OCI-LY1 (cell line): ENCODE measurements at regions not wholly inside any gene's neighbourhood (a gene's known extent, or its start where the extent isn't known, plus 50 kb on each side); places are given as distances from the start of the nearest gene placed in this dataset.

Source experiments
- H2AFZ ChIP-seq: fragments of 200-600 bp; sonication (generic), shearing (Covaris generic); 2 replicates; pipeline ENCODE4 v1.6.0; 2014; ENCODE audit warnings: antibody characterized with exemption, mild to moderate bottlenecking, low read length
- H3F3A ChIP-seq: fragments of 200-600 bp; sonication (generic), shearing (Covaris generic); 2 replicates; pipeline ENCODE4 v1.6.0; 2014; ENCODE audit warnings: mild to moderate bottlenecking, antibody characterized with exemption, low read length, moderate library complexity; ENCODE audit not compliant: insufficient read depth
- H3K27ac ChIP-seq: fragments of 200-600 bp; sonication (generic); 2 replicates; pipeline ENCODE4 v1.5.1; 2014; ENCODE audit warnings: low read length, mixed run types, mild to moderate bottlenecking, low read depth; ENCODE audit not compliant: poor library complexity, severe bottlenecking
- H3K27me3 ChIP-seq: fragments of 200-600 bp; sonication (generic); 2 replicates; pipeline ENCODE4 v1.6.0; 2014; ENCODE audit warnings: antibody characterized with exemption, mild to moderate bottlenecking, low read length, moderate library complexity; ENCODE audit not compliant: insufficient read depth
- H3K36me3 ChIP-seq: fragments of 200-600 bp; sonication (generic); 2 replicates; pipeline ENCODE4 v1.6.1; 2014; ENCODE audit warnings: mild to moderate bottlenecking, antibody characterized with exemption, low read length, moderate library complexity, mixed read lengths; ENCODE audit not compliant: insufficient read depth
- H3K4me1 ChIP-seq: fragments of 200-600 bp; sonication (generic); 2 replicates; pipeline ENCODE4 v1.5.1; 2014; ENCODE audit warnings: mild to moderate bottlenecking, low read length, moderate library complexity; ENCODE audit not compliant: insufficient read depth, severe bottlenecking
- H3K4me2 ChIP-seq: fragments of 200-600 bp; sonication (generic), shearing (Covaris generic); 2 replicates; pipeline ENCODE4 v1.6.1; 2014; ENCODE audit warnings: low read length
- H3K4me3 ChIP-seq: fragments of 200-600 bp; sonication (generic); 2 replicates; pipeline ENCODE4 v1.5.1; 2014; ENCODE audit warnings: low read length, low read depth, mild to moderate bottlenecking, mixed read lengths; ENCODE audit not compliant: poor library complexity, severe bottlenecking
- H3K79me2 ChIP-seq: fragments of 200-600 bp; shearing (Covaris generic); 2 replicates; pipeline ENCODE4 v1.6.1; 2016; ENCODE audit warnings: mixed run types, low read length, mixed read lengths; ENCODE audit not compliant: insufficient read depth
- H3K9ac ChIP-seq: fragments of 200-600 bp; sonication (generic), shearing (Covaris generic); 2 replicates; pipeline ENCODE4 v1.6.1; 2014; ENCODE audit warnings: mild to moderate bottlenecking, low read length, mixed read lengths
- H3K9me2 ChIP-seq: fragments of 200-600 bp; sonication (generic), shearing (Covaris generic); 2 replicates; pipeline ENCODE4 v1.6.1; 2014; ENCODE audit warnings: low read depth, mild to moderate bottlenecking, low read length, mixed read lengths
- H3K9me3 ChIP-seq: fragments of 200-600 bp; shearing (Covaris generic); 2 replicates; pipeline ENCODE4 v1.6.1; 2014; ENCODE audit warnings: low read length, mixed read lengths
- H4K20me1 ChIP-seq: fragments of 200-600 bp; sonication (generic), shearing (Covaris generic); 2 replicates; pipeline ENCODE4 v1.6.0; 2016; ENCODE audit warnings: mild to moderate bottlenecking, low read length; ENCODE audit not compliant: insufficient read depth
- CTCF ChIP-seq: fragments of 200-600 bp; sonication (generic), shearing (Covaris generic); IDR thresholded peaks from 2 replicates; pipeline ENCODE4 v1.5.1; 2017; ENCODE audit warnings: mild to moderate bottlenecking, antibody characterized with exemption, low read length, moderate library complexity, mixed read lengths
- EZH2 ChIP-seq: fragments of 200-600 bp; sonication (generic), shearing (Covaris generic); IDR thresholded peaks from 2 replicates; pipeline ENCODE4 v1.8.0; 2017; ENCODE audit warnings: borderline replicate concordance, mixed run types, mild to moderate bottlenecking, antibody characterized with exemption, low read length, moderate library complexity, mixed read lengths

DNA sequence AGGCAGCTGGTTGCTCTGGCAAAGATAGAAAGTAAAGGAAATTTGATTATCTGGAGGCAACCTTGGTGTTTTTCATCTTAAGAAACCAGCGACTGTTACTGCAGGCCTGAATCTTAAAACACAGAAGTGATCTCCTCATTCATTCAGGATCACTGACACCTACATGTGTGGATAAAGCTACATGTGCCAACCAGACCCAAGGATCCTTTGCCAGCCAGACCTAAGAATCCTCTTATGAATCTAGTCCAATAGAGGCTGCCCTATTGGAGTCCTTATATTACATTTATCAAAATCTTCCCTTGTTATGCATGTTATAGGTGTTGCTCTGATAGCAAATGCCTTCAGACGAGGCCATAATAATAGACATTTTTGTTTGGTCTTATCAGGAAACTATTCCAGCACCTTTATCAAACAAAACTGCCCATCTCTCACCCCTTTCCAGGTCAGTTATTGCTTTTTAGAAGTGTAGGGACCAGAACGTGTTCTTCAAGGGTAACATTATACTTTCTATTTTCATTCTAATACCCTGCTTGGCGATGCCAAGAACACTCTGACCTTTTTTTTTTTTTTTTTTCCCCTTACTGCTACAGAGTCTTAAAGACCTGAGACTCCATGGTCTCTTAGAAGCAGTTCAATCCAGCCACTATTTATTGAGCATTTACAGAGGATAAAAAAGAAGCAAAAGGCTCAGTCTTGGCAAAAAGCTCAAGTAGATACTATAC lies 175.5 kb upstream of the PTBP2 start:
- Histone ChIP-seq H3K9ac (no peak overlapping the region), H3F3A (no peaks in the 10 kb centered on the region), H3K27me3 (no peaks in the 10 kb centered on the region), H3K4me2 (no peak overlapping the region), H3K4me1 (no peaks in the 10 kb centered on the region), H3K4me3 (no peak overlapping the region), H3K9me2 (no peaks in the 10 kb centered on the region), H3K9me3 (no peaks in the 10 kb centered on the region), H3K36me3 (no peaks in the 10 kb centered on the region), H3K27ac (no peak overlapping the region), H4K20me1 (no peaks in the 10 kb centered on the region), H3K79me2 (no peaks in the 10 kb centered on the region), H2AFZ (no peak overlapping the region)
- TF ChIP-seq EZH2 (no peak), CTCF (no peak)

DNA sequence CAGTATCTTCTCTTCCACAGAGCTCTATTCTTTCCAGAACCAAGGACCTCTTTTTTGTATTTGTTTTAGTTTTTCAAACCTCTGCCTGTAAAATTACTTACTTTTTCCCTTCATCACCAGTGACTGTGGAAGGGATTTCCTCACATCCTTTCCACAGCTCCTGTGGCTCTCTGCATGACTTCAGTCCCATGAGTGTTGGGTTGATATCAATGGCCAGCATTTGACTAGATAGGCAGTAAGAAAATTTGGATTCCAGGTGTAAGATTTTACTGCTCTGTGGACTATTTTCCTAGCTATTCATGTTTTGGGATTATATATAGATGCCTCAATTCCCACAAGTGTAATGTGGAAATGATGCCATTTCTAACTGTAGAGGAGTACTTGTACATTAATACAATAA lies 171.5 kb upstream of the PTBP2 start:
- H3K27ac ChIP-seq: no peak overlapping the region
- no peaks in the 10 kb centered on the region for H3F3A ChIP-seq
- TF ChIP-seq CTCF: no peak
- TF ChIP-seq EZH2: no peak
- no peaks in the 10 kb centered on the region for H3K36me3 ChIP-seq
- no peak overlapping the region for H2AFZ ChIP-seq
- no peaks in the 10 kb centered on the region for H3K9me2 ChIP-seq
- no peaks in the 10 kb centered on the region for H3K79me2 ChIP-seq
- H3K4me1 ChIP-seq: no peaks in the 10 kb centered on the region
- H4K20me1 ChIP-seq: no peaks in the 10 kb centered on the region
- H3K4me3 ChIP-seq: no peak overlapping the region
- H3K4me2 ChIP-seq: no peak overlapping the region
- no peaks in the 10 kb centered on the region for H3K9me3 ChIP-seq
- H3K27me3 ChIP-seq: no peaks in the 10 kb centered on the region
- no peak overlapping the region for H3K9ac ChIP-seq

DNA sequence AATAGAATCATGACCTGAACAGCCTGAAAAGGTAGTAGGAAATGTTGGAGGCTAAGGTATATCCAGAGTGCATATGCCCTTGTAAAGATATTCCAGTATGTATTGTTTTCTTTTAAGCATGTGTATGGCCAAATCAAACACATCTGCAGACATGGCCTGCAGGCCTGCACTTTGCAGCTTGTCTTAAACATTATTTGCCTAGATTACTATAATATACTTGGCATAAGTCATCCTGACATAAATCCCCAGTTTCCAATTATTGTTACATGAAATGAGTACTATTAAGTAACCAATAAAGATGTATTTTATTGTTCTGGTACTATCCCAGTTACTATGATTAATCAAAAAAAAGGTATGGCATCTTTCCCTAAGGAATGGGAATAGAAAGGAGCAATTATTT lies 169.1 kb upstream of the PTBP2 start:
- no peak for TF ChIP-seq CTCF
- no peak for TF ChIP-seq EZH2
- no peaks in the 10 kb centered on the region for H3K9me3 ChIP-seq
- no peak overlapping the region for H3K4me2 ChIP-seq
- no peaks in the 10 kb centered on the region for H3F3A ChIP-seq
- no peaks in the 10 kb centered on the region for H3K27me3 ChIP-seq
- no peak overlapping the region for H3K4me3 ChIP-seq
- no peak overlapping the region for H3K27ac ChIP-seq
- H3K9ac ChIP-seq: no peak overlapping the region
- no peak overlapping the region for H2AFZ ChIP-seq
- no peaks in the 10 kb centered on the region for H3K4me1 ChIP-seq
- H3K79me2 ChIP-seq: no peaks in the 10 kb centered on the region
- H3K36me3 ChIP-seq: no peaks in the 10 kb centered on the region
- no peaks in the 10 kb centered on the region for H4K20me1 ChIP-seq
- no peaks in the 10 kb centered on the region for H3K9me2 ChIP-seq
